Body of pancreas (tissue), 4 donors: ENCODE measurements at regions not wholly inside any gene's neighbourhood (a gene's known extent, or its start where the extent isn't known, plus 50 kb on each side); places are given as distances from the start of the nearest gene placed in this dataset.

Experiments used
- CTCF ChIP-seq, 7 experiments: fragments of 450-650 bp in 4 of 7; fragments of 200-600 bp in 3 of 7; sonication (generic) in 3 of 7; IDR thresholded peaks; one replicate each; pipeline ENCODE4 v1.5.1; 2016 to 2019; ENCODE audit warnings: antibody characterized with exemption in 7 of 7
- POLR2A ChIP-seq, 3 donors: fragments of 450-650 bp; IDR thresholded peaks; one replicate each; pipeline ENCODE4 v1.6.1; 2016; ENCODE audit warnings: antibody characterized with exemption in 3 of 3, mild to moderate bottlenecking in 2 of 3

- no peak for TF ChIP-seq CTCF (IDR thresholded peaks at IDR 0.05)
- no peak for TF ChIP-seq POLR2A (IDR thresholded peaks at IDR 0.05)
Observed at GRCh38 chr2:23027396-23027795, 357.6 kb upstream of the KLHL29 start.
